Neutrophil (primary cell): ENCODE measurements at regions not wholly inside any gene's neighbourhood (a gene's known extent, or its start where the extent isn't known, plus 50 kb on each side); places are given as distances from the start of the nearest gene placed in this dataset.
"Not testable (repeated sequence)": the region's sequence is repeated elsewhere in the genome, so short reads cannot be mapped to it uniquely, and the experiment has no call there.

Source experiments
- H3K27ac ChIP-seq: fragments of 200-600 bp; sonication (generic); 2 replicates; pipeline ENCODE4 v1.5.1; 2016; ENCODE audit warnings: mild to moderate bottlenecking, moderate library complexity
- H3K27me3 ChIP-seq: fragments of 200-600 bp; sonication (generic); 2 replicates; pipeline ENCODE4 v1.6.0; 2016; ENCODE audit warnings: mild to moderate bottlenecking
- H3K36me3 ChIP-seq: fragments of 200-600 bp; sonication (generic); 2 replicates; pipeline ENCODE4 v1.5.1; 2017
- H3K4me1 ChIP-seq, 2 experiments: fragments of 200-600 bp in 1 of 2; sonication (generic) in 1 of 2; 1 replicate in 1 of 2; 2 replicates in 1 of 2; pipeline versions ENCODE4 v1.5.1 to v1.6.1; 2013 to 2016; ENCODE audit warnings: low read depth in 1 of 2, low read length in 1 of 2, mild to moderate bottlenecking in 1 of 2, moderate library complexity in 1 of 2; ENCODE audit not compliant: control insufficient read depth in 1 of 2, insufficient read depth in 1 of 2
- H3K4me3 ChIP-seq, 2 experiments: fragments of 200-600 bp in 1 of 2; sonication (generic) in 1 of 2; 1 replicate in 1 of 2; 2 replicates in 1 of 2; pipeline ENCODE4 v1.5.1; 2013 to 2016; ENCODE audit warnings: low read depth in 1 of 2, low read length in 1 of 2, mild to moderate bottlenecking in 1 of 2, moderate library complexity in 1 of 2
- H3K9me3 ChIP-seq: fragments of 200-600 bp; sonication (generic); 2 replicates; pipeline ENCODE4 v1.5.1; 2016
- CTCF ChIP-seq: fragments of 200-600 bp; sonication (generic); IDR thresholded peaks from 2 replicates; pipeline ENCODE4 v1.5.1; 2016; ENCODE audit warnings: antibody characterized with exemption

- Histone ChIP-seq H3K27ac (no peak overlapping the region), H3K4me1 (no peaks in the 10 kb centered on the region), H3K4me3 (no peak overlapping the region), H3K36me3 (no peaks in the 10 kb centered on the region), H3K27me3 (no peaks in the 10 kb centered on the region), H3K9me3 (no peaks in the 10 kb centered on the region)
- TF ChIP-seq CTCF = no peak
These were observed 122.9 kb upstream of the RASGEF1B start for GRCh38 chr4:81594490-81595159.

- Histone ChIP-seq H3K4me1 (no peaks in the 10 kb centered on the region), H3K27me3 (no peaks in the 10 kb centered on the region), H3K27ac (no peak overlapping the region), H3K9me3 (no peaks in the 10 kb centered on the region), H3K36me3 (no peaks in the 10 kb centered on the region), H3K4me3 (no peak overlapping the region)
- no peak for TF ChIP-seq CTCF
These were observed 121.0 kb upstream of the RASGEF1B start for GRCh38 chr4:81592701-81593100.

- H3K4me3 ChIP-seq = no peak overlapping the region
- H3K9me3 ChIP-seq = no peaks in the 10 kb centered on the region
- H3K4me1 ChIP-seq = no peaks in the 10 kb centered on the region
- no peaks in the 10 kb centered on the region for H3K36me3 ChIP-seq
- no peak overlapping the region for H3K27ac ChIP-seq
- no peaks in the 10 kb centered on the region for H3K27me3 ChIP-seq
- no peak for TF ChIP-seq CTCF
These were observed 118.9 kb upstream of the RASGEF1B start for GRCh38 chr4:81590596-81590995.

GRCh38 chr4:81589262-81589661 is 117.6 kb upstream of the RASGEF1B start:
- H3K27me3 ChIP-seq = no peaks in the 10 kb centered on the region
- H3K4me1 ChIP-seq = no peaks in the 10 kb centered on the region
- no peaks in the 10 kb centered on the region for H3K9me3 ChIP-seq
- H3K27ac ChIP-seq = no peak overlapping the region
- TF ChIP-seq CTCF = no peak
- no peak overlapping the region for H3K4me3 ChIP-seq
- H3K36me3 ChIP-seq = no peaks in the 10 kb centered on the region

- TF ChIP-seq CTCF = no peak
- no peaks in the 10 kb centered on the region for H3K36me3 ChIP-seq
- no peaks in the 10 kb centered on the region for H3K4me1 ChIP-seq
- H3K9me3 ChIP-seq = no peaks in the 10 kb centered on the region
- no peak overlapping the region for H3K27ac ChIP-seq
- no peak overlapping the region for H3K4me3 ChIP-seq
- H3K27me3 ChIP-seq = no peaks in the 10 kb centered on the region
These were observed 115.0 kb upstream of the RASGEF1B start for GRCh38 chr4:81586706-81587105.

- not testable (repeated sequence) for H3K9me3 ChIP-seq, H3K27me3 ChIP-seq
These were observed 109.3 kb upstream of the RASGEF1B start for GRCh38 chr4:81580994-81581374.

More at GRCh38 chr4:81580994-81581374, 109.3 kb upstream of the RASGEF1B start:
- H3K36me3 ChIP-seq, H3K4me3 ChIP-seq, H3K4me1 ChIP-seq, H3K27ac ChIP-seq: not testable (repeated sequence)
